ENCODE measurements at regions not wholly inside any gene's neighbourhood (a gene's known extent, or its start where the extent isn't known, plus 50 kb on each side); places are given as distances from the start of the nearest gene placed in this dataset.

GRCh38 chr1:106754957-106755356 is 301.5 kb upstream of the PRMT6 start:
- no peak overlapping the region for H2AFZ ChIP-seq (ENCODE audit: insufficient read depth, low read depth, low read length, poor library complexity, severe bottlenecking)
- no peak overlapping the region for H3K4me2 ChIP-seq (replicated peaks; ENCODE audit: extremely low read depth, low read length, poor library complexity, severe bottlenecking)
- no peak for DNase-seq
- no CpG with 5 or more reads among the region's 1 CpG for WGBS (ENCODE audit: insufficient coverage)
- no peak overlapping the region for H3K4me3 ChIP-seq (replicated peaks in 1 of 3; ENCODE audit: low read depth in 2 of 3, low read length in 3 of 3)
- Mint-ChIP-seq H3K4me3 (no peak overlapping the region), H3K27me3 (ENCODE audit: low read depth in 3 of 3) (no peaks in the 10 kb centered on the region), H3K4me1 (no peaks in the 10 kb centered on the region), H3K27ac (no peak overlapping the region), H3K36me3 (no peaks in the 10 kb centered on the region), H3K9me3 (peaks cover 0 to 2% (median 2%) of the 10 kb centered on the region in 7 donors)
- H3K36me3 ChIP-seq (replicated peaks in 1 of 2; ENCODE audit: control insufficient read depth in 1 of 2, insufficient read depth in 2 of 2, low read length in 2 of 2), result no peaks in the 10 kb centered on the region
- no peaks in the 10 kb centered on the region for H4K20me1 ChIP-seq (ENCODE audit: insufficient read depth, low read length)
- H3K27ac ChIP-seq (ENCODE audit: low read depth in 1 of 2, low read length in 2 of 2), result no peak overlapping the region
- H3K4me1 ChIP-seq (ENCODE audit: control insufficient read depth in 1 of 2, insufficient read depth in 2 of 2, low read length in 2 of 2), result no peaks in the 10 kb centered on the region
- no peak for TF ChIP-seq CTCF (IDR thresholded peaks at IDR 0.05)
- intact Hi-C loops (cut with micrococcal nuclease), result no loop called here
- no peaks in the 10 kb centered on the region for H3K27me3 ChIP-seq (ENCODE audit: control insufficient read depth in 2 of 2, insufficient read depth in 2 of 2, low read length in 2 of 2)
- H3K9me3 ChIP-seq (replicated peaks in 1 of 2; ENCODE audit: control insufficient read depth in 1 of 2, insufficient read depth in 1 of 2, low read length in 2 of 2), result peaks cover 0 to 4% of the 10 kb centered on the region in 2 donors
- H3K9ac ChIP-seq (ENCODE audit: insufficient read depth, low read length, poor library complexity, severe bottlenecking), result no peak overlapping the region
- no peaks in the 10 kb centered on the region for H3K79me2 ChIP-seq (ENCODE audit: insufficient read depth, low read length)

GRCh38 chr1:106755682-106756406 is 300.6 kb upstream of the PRMT6 start:
- H3K9ac ChIP-seq (ENCODE audit: insufficient read depth, low read length, poor library complexity, severe bottlenecking), result no peak overlapping the region
- H3K27ac ChIP-seq (ENCODE audit: low read depth in 1 of 2, low read length in 2 of 2), result no peak overlapping the region
- Mint-ChIP-seq H3K4me3 (no peak overlapping the region), H3K4me1 (no peaks in the 10 kb centered on the region), H3K36me3 (no peaks in the 10 kb centered on the region), H3K27ac (no peak overlapping the region), H3K27me3 (ENCODE audit: low read depth in 3 of 3) (no peaks in the 10 kb centered on the region), H3K9me3 (peaks cover 0 to 2% (median 2%) of the 10 kb centered on the region in 7 donors)
- peaks cover 0 to 4% of the 10 kb centered on the region in 2 donors for H3K9me3 ChIP-seq (replicated peaks in 1 of 2; ENCODE audit: control insufficient read depth in 1 of 2, insufficient read depth in 1 of 2, low read length in 2 of 2)
- no CpG with 5 or more reads among the region's 1 CpG for WGBS (ENCODE audit: insufficient coverage)
- no peak for DNase-seq
- no peaks in the 10 kb centered on the region for H3K36me3 ChIP-seq (replicated peaks in 1 of 2; ENCODE audit: control insufficient read depth in 1 of 2, insufficient read depth in 2 of 2, low read length in 2 of 2)
- no peak for TF ChIP-seq CTCF (IDR thresholded peaks at IDR 0.05)
- no peaks in the 10 kb centered on the region for H4K20me1 ChIP-seq (ENCODE audit: insufficient read depth, low read length)
- H3K27me3 ChIP-seq (ENCODE audit: control insufficient read depth in 2 of 2, insufficient read depth in 2 of 2, low read length in 2 of 2), result no peaks in the 10 kb centered on the region
- no peak overlapping the region for H3K4me3 ChIP-seq (replicated peaks in 1 of 3; ENCODE audit: low read depth in 2 of 3, low read length in 3 of 3)
- intact Hi-C loops (cut with micrococcal nuclease), result no loop called here
- H3K4me1 ChIP-seq (ENCODE audit: control insufficient read depth in 1 of 2, insufficient read depth in 2 of 2, low read length in 2 of 2), result no peaks in the 10 kb centered on the region
- no peaks in the 10 kb centered on the region for H3K79me2 ChIP-seq (ENCODE audit: insufficient read depth, low read length)
- no peak overlapping the region for H2AFZ ChIP-seq (ENCODE audit: insufficient read depth, low read depth, low read length, poor library complexity, severe bottlenecking)
- no peak overlapping the region for H3K4me2 ChIP-seq (replicated peaks; ENCODE audit: extremely low read depth, low read length, poor library complexity, severe bottlenecking)
